ENCODE measurements at regions not wholly inside any gene's neighbourhood (a gene's known extent, or its start where the extent isn't known, plus 50 kb on each side); places are given as distances from the start of the nearest gene placed in this dataset.
"Not testable (repeated sequence)": the region's sequence is repeated elsewhere in the genome, so short reads cannot be mapped to it uniquely, and the experiment has no call there.

DNA sequence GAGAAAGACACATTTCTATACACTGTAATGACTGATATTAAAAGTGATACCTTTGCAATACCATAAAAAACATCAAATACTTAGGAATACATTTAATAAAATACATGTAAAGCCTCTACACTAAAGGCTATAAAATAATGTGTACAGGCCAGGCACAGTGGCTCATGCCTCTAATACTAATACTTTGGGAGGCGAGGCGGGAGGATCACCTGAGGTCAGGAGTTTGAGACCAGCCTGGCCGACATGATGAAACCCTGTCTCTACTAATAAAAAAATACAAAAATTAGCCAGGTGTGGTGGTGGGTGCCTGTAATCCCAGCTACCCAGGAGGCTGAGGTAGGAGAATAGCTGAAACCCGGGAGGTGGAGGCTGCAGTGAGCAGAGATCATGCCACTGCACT is 59.8 kb upstream of the RTL6 start:
- not testable (repeated sequence) for FAIRE-seq

GRCh38 chr22:44557064-44557748 is 59.2 kb upstream of the RTL6 start:
- no peak for ATAC-seq
- in situ Hi-C loops (cut with MboI) = no loop called here

More for the DNA sequence above, 59.8 kb upstream of the RTL6 start:
- H3K9me3 ChIP-seq (replicated peaks; ENCODE audit: control insufficient read depth, insufficient read depth, low read depth, low read length); DNase-seq (ENCODE audit: extremely low read depth in 1 of 4, low spot score in 3 of 4); H3K79me2 ChIP-seq (ENCODE audit: control insufficient read depth, insufficient read depth, low read length); in situ Hi-C loops (cut with MboI); BruUV-seq (replicated peaks); H3K4me2 ChIP-seq (ENCODE audit: insufficient read depth, low read length); H2AFZ ChIP-seq (ENCODE audit: low read depth, low read length); H3K4me3 ChIP-seq; H3K9me1 ChIP-seq (ENCODE audit: control insufficient read depth, insufficient read depth, low read length); H4K20me1 ChIP-seq (replicated peaks; ENCODE audit: control insufficient read depth, insufficient read depth, low read length); CTCF ChIA-PET (ENCODE audit: low intra/inter-chr PET ratio); H3K27ac ChIP-seq (ENCODE audit: extremely low read depth, low read depth, low read length); H3K9ac ChIP-seq (ENCODE audit: insufficient read depth in 1 of 2, low read depth in 2 of 2, low read length in 2 of 2); H3K27me3 ChIP-seq (ENCODE audit: control insufficient read depth in 2 of 2, insufficient read depth in 2 of 2, low read length in 2 of 2); H3K4me1 ChIP-seq (replicated peaks in 1 of 2; ENCODE audit: control insufficient read depth in 2 of 2, insufficient read depth in 2 of 2, low read length in 2 of 2); ATAC-seq; intact Hi-C loops (cut with micrococcal nuclease); H3K36me3 ChIP-seq (ENCODE audit: control insufficient read depth, insufficient read depth, low read length): not testable (repeated sequence)
- POLR2A ChIA-PET = interaction anchor here (1.2 kb wide), 1 partner anchor 9 kb away, joined by 3 read pairs; no protein-coding TSS in a partner anchor
- 2% methylated on average over 4 of the region's 4 CpGs for WGBS (ENCODE audit: insufficient coverage, low coverage, missing lambda C conversion rate)

More at GRCh38 chr22:44557064-44557748, 59.2 kb upstream of the RTL6 start:
- no peaks in the 10 kb centered on the region for H3K9me3 ChIP-seq (replicated peaks; ENCODE audit: control insufficient read depth, insufficient read depth, low read depth, low read length)
- TF ChIP-seq ZSCAN32 (CRISPR knock-in tag; IDR thresholded peaks at IDR 0.05) = no peak
- TF ChIP-seq HDAC2 (IDR thresholded peaks at IDR 0.05) = no peak
- TF ChIP-seq CREB3L1 (IDR thresholded peaks at IDR 0.05; ENCODE audit: borderline replicate concordance, low read depth) = no peak
- TF ChIP-seq MLLT1 (IDR thresholded peaks at IDR 0.05) = no peak
- no peak for TF ChIP-seq CTCFL (IDR thresholded peaks at IDR 0.05; ENCODE audit: borderline replicate concordance, insufficient read depth, low read depth, low read length, poor library complexity, severe bottlenecking)
- TF ChIP-seq ZNF263 (CRISPR knock-in tag; IDR thresholded peaks at IDR 0.05; ENCODE audit: borderline replicate concordance) = no peak
- TF ChIP-seq, protein P1, sequence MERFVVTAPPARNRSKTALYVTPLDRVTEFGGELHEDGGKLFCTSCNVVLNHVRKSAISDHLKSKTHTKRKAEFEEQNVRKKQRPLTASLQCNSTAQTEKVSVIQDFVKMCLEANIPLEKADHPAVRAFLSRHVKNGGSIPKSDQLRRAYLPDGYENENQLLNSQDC (CRISPR knock-in tag; IDR thresholded peaks at IDR 0.05) = no peak
- H3K36me3 ChIP-seq (ENCODE audit: control insufficient read depth, insufficient read depth, low read length) = no peaks in the 10 kb centered on the region
- 0% methylated on average over 8 of the region's 8 CpGs for WGBS (ENCODE audit: insufficient coverage, low coverage, missing lambda C conversion rate)
- no peak overlapping the region for H3K4me3 ChIP-seq
- H3K9me1 ChIP-seq (ENCODE audit: control insufficient read depth, insufficient read depth, low read length) = no peaks in the 10 kb centered on the region
- no peak overlapping the region for H3K27ac ChIP-seq (ENCODE audit: extremely low read depth, low read depth, low read length)
- H3K4me1 ChIP-seq (replicated peaks in 1 of 2; ENCODE audit: control insufficient read depth in 2 of 2, insufficient read depth in 2 of 2, low read length in 2 of 2) = no peaks in the 10 kb centered on the region
- H3K79me2 ChIP-seq (ENCODE audit: control insufficient read depth, insufficient read depth, low read length) = no peaks in the 10 kb centered on the region
- ChIA-PET CTCF (ENCODE audit: low intra/inter-chr PET ratio) (no interaction called here), POLR2A (no interaction called here)
- no peak overlapping the region for H3K9ac ChIP-seq (ENCODE audit: insufficient read depth in 1 of 2, low read depth in 2 of 2, low read length in 2 of 2)
- intact Hi-C loops (cut with micrococcal nuclease) = no loop called here
- H2AFZ ChIP-seq (ENCODE audit: low read depth, low read length) = no peak overlapping the region
- FAIRE-seq (no peak), DNase-seq (ENCODE audit: extremely low read depth in 1 of 4, low spot score in 3 of 4) (no peak)
- no peaks in the 10 kb centered on the region for H4K20me1 ChIP-seq (replicated peaks; ENCODE audit: control insufficient read depth, insufficient read depth, low read length)
- no TSS peak for BruUV-seq (replicated peaks)
- H3K27me3 ChIP-seq (ENCODE audit: control insufficient read depth in 2 of 2, insufficient read depth in 2 of 2, low read length in 2 of 2) = peaks cover 4 to 7% of the 10 kb centered on the region in 2 experiments; a peak in 2 of 5 replicates
- H3K4me2 ChIP-seq (ENCODE audit: insufficient read depth, low read length) = no peak overlapping the region

All from K562 (cell line).